Caco-2 (cell line): ENCODE measurements at regions not wholly inside any gene's neighbourhood (a gene's known extent, or its start where the extent isn't known, plus 50 kb on each side); places are given as distances from the start of the nearest gene placed in this dataset.

ENCODE experiments used
- BruUV-seq: library from RNA; stranded (reverse); fragments of 400-500 nt; replicated peaks from 2 replicates; lab custom pipeline; 2021; lab: Mats Ljungman, UMichigan
- CTCF ChIA-PET: fragments of 300-600 bp; sonication (Branson Sonifier 250); formaldehyde crosslinking; loops from one replicate; lab custom pipeline; 2022; ENCODE audit warnings: antibody characterized with exemption; lab: Charles Lee
- POLR2A ChIA-PET: fragments of 300-600 bp; sonication (Branson Sonifier 250); formaldehyde crosslinking; loops from one replicate; lab custom pipeline; 2022; ENCODE audit warnings: antibody characterized with exemption; lab: Charles Lee
- DNase-seq, 2 experiments: peaks; one replicate each; pipeline versions ENCODE4 v3.0.0 to v3.0.0-alpha.2; 2020 to 2022
- H3K27me3 ChIP-seq: replicated peaks from 2 replicates; pipeline ENCODE4 v1.6.0; 2011; ENCODE audit warnings: low read length; ENCODE audit not compliant: control insufficient read depth, insufficient read depth
- H3K36me3 ChIP-seq: 2 replicates; pipeline ENCODE4 v1.5.1; 2011; ENCODE audit warnings: low read length; ENCODE audit not compliant: control insufficient read depth, insufficient read depth
- H3K4me1 ChIP-seq: fragments of 250-450 bp; sonication (Bioruptor Pico); 2 replicates; pipeline ENCODE4 v1.5.1; 2020; ENCODE audit warnings: mild to moderate bottlenecking
- H3K4me3 ChIP-seq: 2 replicates; pipeline ENCODE4 v1.5.1; 2011; ENCODE audit warnings: low read depth, mild to moderate bottlenecking, control low read depth, low read length
- H3K9me3 ChIP-seq: fragments of 250-450 bp; sonication (Bioruptor Pico); 2 replicates; pipeline ENCODE4 v1.5.1; 2020; ENCODE audit warnings: mild to moderate bottlenecking, moderate library complexity
- H3K27ac Mint-ChIP-seq: one replicate; pipeline ENCODE4 v1.8.0; 2022; ENCODE audit warnings: mixed read lengths; ENCODE audit not compliant: unreplicated experiment
- H3K27me3 Mint-ChIP-seq: one replicate; pipeline ENCODE4 v1.8.0; 2022; ENCODE audit warnings: mixed read lengths; ENCODE audit not compliant: insufficient read depth, unreplicated experiment
- H3K36me3 Mint-ChIP-seq: one replicate; pipeline ENCODE4 v1.8.0; 2022; ENCODE audit warnings: mild to moderate bottlenecking, mixed read lengths; ENCODE audit not compliant: insufficient read depth, unreplicated experiment
- H3K4me1 Mint-ChIP-seq: one replicate; pipeline ENCODE4 v1.8.0; 2022; ENCODE audit warnings: low read depth, mixed read lengths; ENCODE audit not compliant: unreplicated experiment
- H3K4me3 Mint-ChIP-seq: one replicate; pipeline ENCODE4 v1.8.0; 2022; ENCODE audit warnings: mild to moderate bottlenecking, moderate library complexity, mixed read lengths; ENCODE audit not compliant: unreplicated experiment
- H3K9me3 Mint-ChIP-seq: one replicate; pipeline ENCODE4 v1.8.0; 2022; ENCODE audit warnings: mixed read lengths; ENCODE audit not compliant: unreplicated experiment
- CTCF ChIP-seq, 2 experiments: fragments of 200-600 bp in 1 of 2; IDR thresholded peaks; 1 replicate in 1 of 2; 2 replicates in 1 of 2; pipeline versions ENCODE4 v1.5.1 to v1.8.0; 2011 to 2022; ENCODE audit warnings: antibody characterized with exemption in 1 of 2, control low read depth in 1 of 2, inconsistent platforms in 1 of 2, low read depth in 1 of 2, low read length in 1 of 2, mild to moderate bottlenecking in 1 of 2, moderate library complexity in 1 of 2; ENCODE audit not compliant: insufficient read depth in 1 of 2, severe bottlenecking in 1 of 2, unreplicated experiment in 1 of 2
- intact Hi-C: fragments of 100-400 bp; cut with micrococcal nuclease; formaldehyde crosslinking; loops from one replicate; pipeline ENCODE4 v1.10.0; 2022; ENCODE audit not compliant: unreplicated experiment

- H3K27me3 Mint-ChIP-seq: no peaks in the 10 kb centered on the region
- Histone ChIP-seq H3K9me3 (no peaks in the 10 kb centered on the region), H3K36me3 (no peaks in the 10 kb centered on the region), H3K4me3 (no peak overlapping the region), H3K4me1 (no peaks in the 10 kb centered on the region), H3K27me3 (no peaks in the 10 kb centered on the region)
- H3K4me1 Mint-ChIP-seq: no peaks in the 10 kb centered on the region
- H3K9me3 Mint-ChIP-seq: no peaks in the 10 kb centered on the region
- H3K36me3 Mint-ChIP-seq: no peaks in the 10 kb centered on the region
- no peak overlapping the region for H3K4me3 Mint-ChIP-seq
- no TSS peak for BruUV-seq
- ChIA-PET POLR2A (no interaction called here), CTCF (no interaction called here)
- DNase-seq: no peak
- intact Hi-C loops: no loop called here
- TF ChIP-seq CTCF (IDR thresholded peaks at IDR 0.05; ENCODE audit: insufficient read depth in 1 of 2, low read depth in 1 of 2, low read length in 1 of 2, severe bottlenecking in 1 of 2, unreplicated experiment in 1 of 2): no peak
- no peak overlapping the region for H3K27ac Mint-ChIP-seq
These were observed 174.7 kb downstream of the ARL4A start for GRCh38 chr7:12862146-12862545.

GRCh38 chr7:12864470-12865046 is 177.1 kb downstream of the ARL4A start:
- no peaks in the 10 kb centered on the region for H3K9me3 Mint-ChIP-seq
- Histone ChIP-seq H3K9me3 (no peaks in the 10 kb centered on the region), H3K36me3 (no peaks in the 10 kb centered on the region), H3K4me3 (no peak overlapping the region), H3K27me3 (no peaks in the 10 kb centered on the region), H3K4me1 (no peaks in the 10 kb centered on the region)
- no peak for TF ChIP-seq CTCF (IDR thresholded peaks at IDR 0.05; ENCODE audit: insufficient read depth in 1 of 2, low read depth in 1 of 2, low read length in 1 of 2, severe bottlenecking in 1 of 2, unreplicated experiment in 1 of 2)
- no TSS peak for BruUV-seq
- no peak overlapping the region for H3K4me3 Mint-ChIP-seq
- no peak for DNase-seq
- intact Hi-C loops: no loop called here
- no peaks in the 10 kb centered on the region for H3K4me1 Mint-ChIP-seq
- CTCF ChIA-PET: no interaction called here
- no peaks in the 10 kb centered on the region for H3K36me3 Mint-ChIP-seq
- POLR2A ChIA-PET: no interaction called here
- no peaks in the 10 kb centered on the region for H3K27me3 Mint-ChIP-seq
- no peak overlapping the region for H3K27ac Mint-ChIP-seq

- POLR2A ChIA-PET: no interaction called here
These were observed 178.2 kb downstream of the ARL4A start for GRCh38 chr7:12865593-12865992.

More at GRCh38 chr7:12865593-12865992, 178.2 kb downstream of the ARL4A start:
- Mint-ChIP-seq H3K9me3 (no peaks in the 10 kb centered on the region), H3K27me3 (no peaks in the 10 kb centered on the region), H3K4me1 (no peaks in the 10 kb centered on the region), H3K27ac (no peak overlapping the region), H3K4me3 (no peak overlapping the region), H3K36me3 (no peaks in the 10 kb centered on the region)
- Histone ChIP-seq H3K27me3 (no peaks in the 10 kb centered on the region), H3K36me3 (no peaks in the 10 kb centered on the region), H3K9me3 (no peaks in the 10 kb centered on the region), H3K4me1 (no peaks in the 10 kb centered on the region), H3K4me3 (no peak overlapping the region)
- DNase-seq: no peak
- intact Hi-C loops: no loop called here
- no TSS peak for BruUV-seq
- CTCF ChIA-PET: no interaction called here
- no peak for TF ChIP-seq CTCF (IDR thresholded peaks at IDR 0.05; ENCODE audit: insufficient read depth in 1 of 2, low read depth in 1 of 2, low read length in 1 of 2, severe bottlenecking in 1 of 2, unreplicated experiment in 1 of 2)
